Sigmoid colon (tissue), 6 donors: ENCODE measurements at regions not wholly inside any gene's neighbourhood (a gene's known extent, or its start where the extent isn't known, plus 50 kb on each side); places are given as distances from the start of the nearest gene placed in this dataset.

ENCODE experiments used
- DNase-seq: peaks from one replicate; pipeline ENCODE4 v3.0.0-alpha.2; 2019
- H3K27ac ChIP-seq, 4 donors: fragments of 200-600 bp; sonication (generic); one replicate each; pipeline ENCODE4 v1.5.1; 2016 to 2019; ENCODE audit warnings: mild to moderate bottlenecking in 1 of 4
- H3K27me3 ChIP-seq, 3 donors: fragments of 200-600 bp; sonication (generic); one replicate each; pipeline ENCODE4 v1.5.1; 2019; ENCODE audit warnings: mild to moderate bottlenecking in 1 of 3
- H3K36me3 ChIP-seq, 4 donors: fragments of 200-600 bp; sonication (generic); one replicate each; pipeline ENCODE4 v1.5.1; 2016 to 2019
- H3K4me1 ChIP-seq, 4 donors: fragments of 200-600 bp; sonication (generic); one replicate each; pipeline ENCODE4 v1.5.1; 2017 to 2019
- H3K4me3 ChIP-seq, 4 donors: fragments of 200-600 bp; sonication (generic); one replicate each; pipeline ENCODE4 v1.5.1; 2017 to 2019; ENCODE audit warnings: mild to moderate bottlenecking in 2 of 4, moderate library complexity in 1 of 4
- H3K9me3 ChIP-seq, 4 donors: fragments of 200-600 bp in 3 of 4; sonication (generic) in 3 of 4; one replicate each; pipeline versions ENCODE4 v1.5.1 to v1.6.1; 2013 to 2019
- CTCF ChIP-seq, 4 experiments: fragments of 450-650 bp in 3 of 4; fragments of 200-600 bp in 1 of 4; IDR thresholded peaks; one replicate each; pipeline ENCODE4 v1.5.1; 2016 to 2019; ENCODE audit warnings: antibody characterized with exemption in 4 of 4, mild to moderate bottlenecking in 3 of 4, moderate library complexity in 2 of 4
- EP300 ChIP-seq, 4 donors: sonication (generic); formaldehyde crosslinking; IDR thresholded peaks; one replicate each; pipeline ENCODE4 v1.6.1; 2017; ENCODE audit warnings: antibody characterized with exemption in 4 of 4
- POLR2A ChIP-seq, 2 donors: fragments of 450-650 bp; IDR thresholded peaks; one replicate each; pipeline ENCODE4 v1.6.1; 2016; ENCODE audit warnings: antibody characterized with exemption in 2 of 2, mild to moderate bottlenecking in 2 of 2, moderate library complexity in 2 of 2
- POLR2AphosphoS5 ChIP-seq, 4 donors: sonication (generic); formaldehyde crosslinking; IDR thresholded peaks; one replicate each; pipeline ENCODE4 v1.6.1; 2017; ENCODE audit warnings: antibody characterized with exemption in 4 of 4
- WGBS, 2 donors: extraction: QIAGEN DNeasy Blood & Tissue Kit; methylation state at CpG; one replicate each; pipeline ENCODE4 v1.1.7; 2013; 5-methylcytosine and 5-hydroxymethylcytosine counted together
- intact Hi-C: fragments of 100-400 bp; cut with DNase I; formaldehyde crosslinking; loops from one replicate; pipeline ENCODE4 v1.15.1; 2023
- donor health status: healthy with polysubstance abuse.
- donor health status: healthy.

- 98 to 99% methylated on average over 2 of the region's 2 CpGs for whole genome bisulfite sequencing, 2 donors
- peaks cover 0 to 29% (median 23%) of the 10 kb centered on the region in 4 donors for H3K4me1 ChIP-seq
- DNase-seq: no peak
- H3K27me3 ChIP-seq: no peaks in the 10 kb centered on the region
- no peak overlapping the region for H3K4me3 ChIP-seq
- TF ChIP-seq CTCF (IDR thresholded peaks at IDR 0.05) (no peak), EP300 (IDR thresholded peaks at IDR 0.05) (no peak), POLR2A (IDR thresholded peaks at IDR 0.05) (no peak), POLR2AphosphoS5 (IDR thresholded peaks at IDR 0.05) (no peak)
- intact Hi-C loops: loop anchor here (5.0 to 10.0 kb wide), 3 partner anchors 108 to 272 kb away; no protein-coding TSS in a partner anchor
- H3K36me3 ChIP-seq: no peaks in the 10 kb centered on the region
- no peak overlapping the region for H3K27ac ChIP-seq
- H3K9me3 ChIP-seq: no peaks in the 10 kb centered on the region
Observed at GRCh38 chr9:89893886-89894285, 289.1 kb downstream of the GADD45G start.

GRCh38 chr9:89896806-89897340, 292.1 kb downstream of the GADD45G start:
- WGBS, 2 donors: 90 to 91% methylated on average over 5 of the region's 5 CpGs
- H3K4me3 ChIP-seq: no peak overlapping the region
- DNase-seq: no peak
- H3K27me3 ChIP-seq: no peaks in the 10 kb centered on the region
- peaks cover 0 to 13% (median 9%) of the 10 kb centered on the region in 4 donors for H3K4me1 ChIP-seq
- intact Hi-C loops: loop anchor here (10.0 kb wide), 1 partner anchor 208 kb away; no protein-coding TSS in a partner anchor
- no peak overlapping the region for H3K27ac ChIP-seq
- no peaks in the 10 kb centered on the region for H3K36me3 ChIP-seq
- no peak for TF ChIP-seq POLR2A (IDR thresholded peaks at IDR 0.05)
- TF ChIP-seq EP300 (IDR thresholded peaks at IDR 0.05): no peak
- no peak for TF ChIP-seq POLR2AphosphoS5 (IDR thresholded peaks at IDR 0.05)
- no peaks in the 10 kb centered on the region for H3K9me3 ChIP-seq

- Histone ChIP-seq H3K4me1 (peaks cover 0 to 11% (median 8%) of the 10 kb centered on the region in 4 donors), H3K27ac (no peak overlapping the region), H3K36me3 (no peaks in the 10 kb centered on the region), H3K9me3 (no peaks in the 10 kb centered on the region), H3K27me3 (no peaks in the 10 kb centered on the region), H3K4me3 (no peak overlapping the region)
- DNase-seq: no peak
- TF ChIP-seq POLR2AphosphoS5 (IDR thresholded peaks at IDR 0.05): no peak
- intact Hi-C loops: loop anchor here (10.0 kb wide), 1 partner anchor 205 kb away; no protein-coding TSS in a partner anchor
- 87 to 90% methylated on average over 3 of the region's 3 CpGs for WGBS, 2 donors
Observed at GRCh38 chr9:89899573-89899972, 294.8 kb downstream of the GADD45G start.

GRCh38 chr9:89901920-89902319, 297.1 kb downstream of the GADD45G start:
- Histone ChIP-seq H3K27me3 (no peaks in the 10 kb centered on the region), H3K9me3 (no peaks in the 10 kb centered on the region), H3K36me3 (no peaks in the 10 kb centered on the region), H3K27ac (no peak overlapping the region), H3K4me1 (peaks cover 0 to 11% (median 8%) of the 10 kb centered on the region in 4 donors), H3K4me3 (no peak overlapping the region)
- no peak for DNase-seq
- TF ChIP-seq POLR2A (IDR thresholded peaks at IDR 0.05): no peak
- TF ChIP-seq POLR2AphosphoS5 (IDR thresholded peaks at IDR 0.05): no peak
- no peak for TF ChIP-seq CTCF (IDR thresholded peaks at IDR 0.05)
- no peak for TF ChIP-seq EP300 (IDR thresholded peaks at IDR 0.05)
- intact Hi-C loops: no loop called here
- WGBS, 2 donors: 79 to 80% methylated on average over 4 of the region's 4 CpGs

- no peak for TF ChIP-seq POLR2A (IDR thresholded peaks at IDR 0.05)
- no peak for TF ChIP-seq EP300 (IDR thresholded peaks at IDR 0.05)
- TF ChIP-seq CTCF (IDR thresholded peaks at IDR 0.05): no peak
- no peak for TF ChIP-seq POLR2AphosphoS5 (IDR thresholded peaks at IDR 0.05)
- DNase-seq: no peak
- H3K9me3 ChIP-seq: no peaks in the 10 kb centered on the region
- peaks cover 0 to 11% (median 8%) of the 10 kb centered on the region in 4 donors for H3K4me1 ChIP-seq
- H3K27ac ChIP-seq: no peak overlapping the region
- intact Hi-C loops: no loop called here
- H3K27me3 ChIP-seq: no peaks in the 10 kb centered on the region
- H3K4me3 ChIP-seq: no peak overlapping the region
- no peaks in the 10 kb centered on the region for H3K36me3 ChIP-seq
- WGBS, 2 donors: 76 to 85% methylated on average over 8 of the region's 8 CpGs
Observed at GRCh38 chr9:89902450-89903140, 297.8 kb downstream of the GADD45G start.
